ENCODE measurements at regions not wholly inside any gene's neighbourhood (a gene's known extent, or its start where the extent isn't known, plus 50 kb on each side); places are given as distances from the start of the nearest gene placed in this dataset.
"Not testable (repeated sequence)": the region's sequence is repeated elsewhere in the genome, so short reads cannot be mapped to it uniquely, and the experiment has no call there.

GRCh38 chr1:88549536-88549935 lies 134.5 kb upstream of the PKN2 start:
- DNase-seq (ENCODE audit: low spot score), result peak; percentile 5

- DNase-seq (ENCODE audit: low spot score), result no peak
Observed at GRCh38 chr1:88552226-88552625, 131.8 kb upstream of the PKN2 start.

GRCh38 chr1:88557014-88557413 lies 127.1 kb upstream of the PKN2 start:
- no peak for DNase-seq (ENCODE audit: low spot score)

- DNase-seq (ENCODE audit: low spot score), result no peak
Observed at GRCh38 chr1:88560621-88561020, 123.5 kb upstream of the PKN2 start.

- no peak for DNase-seq (ENCODE audit: low spot score)
Observed at GRCh38 chr1:88562991-88563390, 121.1 kb upstream of the PKN2 start.

GRCh38 chr1:88566615-88567387 lies 117.3 kb upstream of the PKN2 start:
- DNase-seq (ENCODE audit: low spot score), result no peak

GRCh38 chr1:88571506-88571905 lies 112.6 kb upstream of the PKN2 start:
- DNase-seq (ENCODE audit: low spot score), result no peak

- DNase-seq (ENCODE audit: low spot score), result no peak
Observed at GRCh38 chr1:88579598-88579997, 104.5 kb upstream of the PKN2 start.

- no peak for DNase-seq (ENCODE audit: low spot score)
Observed at GRCh38 chr1:88581703-88582102, 102.4 kb upstream of the PKN2 start.

- no peak for DNase-seq (ENCODE audit: low spot score)
Observed at GRCh38 chr1:88593358-88593757, 90.7 kb upstream of the PKN2 start.

GRCh38 chr1:88595355-88596002 lies 88.6 kb upstream of the PKN2 start:
- peak; percentile 29 for DNase-seq (ENCODE audit: low spot score)

GRCh38 chr1:88597973-88598372 lies 86.1 kb upstream of the PKN2 start:
- DNase-seq (ENCODE audit: low spot score), result not testable (repeated sequence)

- peak; percentile 62 for DNase-seq (ENCODE audit: low spot score)
Observed at GRCh38 chr1:88608139-88608943, 75.7 kb upstream of the PKN2 start.

GRCh38 chr1:88609051-88609450 lies 75.0 kb upstream of the PKN2 start:
- DNase-seq (ENCODE audit: low spot score), result no peak

- DNase-seq (ENCODE audit: low spot score), result no peak
Observed at GRCh38 chr1:88610687-88611086, 73.4 kb upstream of the PKN2 start.

GRCh38 chr1:88612292-88612691 lies 71.8 kb upstream of the PKN2 start:
- DNase-seq (ENCODE audit: low spot score), result peak; percentile 11

GRCh38 chr1:88612773-88613172 lies 71.3 kb upstream of the PKN2 start:
- DNase-seq (ENCODE audit: low spot score), result peak; percentile 73

- no peak for DNase-seq (ENCODE audit: low spot score)
Observed at GRCh38 chr1:88618331-88618730, 65.7 kb upstream of the PKN2 start.

GRCh38 chr1:88623101-88623500 lies 61.0 kb upstream of the PKN2 start:
- not testable (repeated sequence) for DNase-seq (ENCODE audit: low spot score)
